Astrocyte (in vitro differentiated cells and primary cell): ENCODE measurements at regions not wholly inside any gene's neighbourhood (a gene's known extent, or its start where the extent isn't known, plus 50 kb on each side); places are given as distances from the start of the nearest gene placed in this dataset.

ENCODE experiments used
- EZH2 ChIP-seq: IDR thresholded peaks from 2 replicates; pipeline ENCODE4 v1.6.1; 2012; ENCODE audit warnings: mild to moderate bottlenecking, low read length, inconsistent platforms; ENCODE audit not compliant: insufficient read depth
- TF ChIP-seq, protein P1 (sequence below): IDR thresholded peaks from 2 replicates; pipeline ENCODE4 v1.5.1; 2011; ENCODE audit warnings: low read depth, mild to moderate bottlenecking, inconsistent platforms, low read length, moderate library complexity; ENCODE audit not compliant: insufficient read depth

DNA sequence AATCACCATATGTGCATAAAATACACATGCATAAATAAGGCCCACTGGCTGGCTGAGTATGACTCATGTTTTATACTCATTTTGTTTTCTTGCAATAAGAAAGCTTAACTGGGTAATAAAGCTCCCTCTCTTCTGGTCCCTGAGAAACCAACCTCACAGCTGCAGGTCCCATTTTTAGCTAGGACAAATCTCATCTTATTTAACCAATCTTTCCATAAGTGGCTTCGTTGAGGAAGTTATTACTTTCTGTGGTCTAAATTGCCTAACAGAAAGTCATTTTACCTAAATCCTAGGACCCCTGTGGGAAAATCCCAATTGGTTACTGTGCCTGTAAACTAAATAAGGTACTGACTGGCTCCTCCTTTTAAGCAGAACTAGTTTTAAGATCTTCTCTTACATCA, 232.8 kb upstream of the FBXO33 start:
- TF ChIP-seq, protein P1, sequence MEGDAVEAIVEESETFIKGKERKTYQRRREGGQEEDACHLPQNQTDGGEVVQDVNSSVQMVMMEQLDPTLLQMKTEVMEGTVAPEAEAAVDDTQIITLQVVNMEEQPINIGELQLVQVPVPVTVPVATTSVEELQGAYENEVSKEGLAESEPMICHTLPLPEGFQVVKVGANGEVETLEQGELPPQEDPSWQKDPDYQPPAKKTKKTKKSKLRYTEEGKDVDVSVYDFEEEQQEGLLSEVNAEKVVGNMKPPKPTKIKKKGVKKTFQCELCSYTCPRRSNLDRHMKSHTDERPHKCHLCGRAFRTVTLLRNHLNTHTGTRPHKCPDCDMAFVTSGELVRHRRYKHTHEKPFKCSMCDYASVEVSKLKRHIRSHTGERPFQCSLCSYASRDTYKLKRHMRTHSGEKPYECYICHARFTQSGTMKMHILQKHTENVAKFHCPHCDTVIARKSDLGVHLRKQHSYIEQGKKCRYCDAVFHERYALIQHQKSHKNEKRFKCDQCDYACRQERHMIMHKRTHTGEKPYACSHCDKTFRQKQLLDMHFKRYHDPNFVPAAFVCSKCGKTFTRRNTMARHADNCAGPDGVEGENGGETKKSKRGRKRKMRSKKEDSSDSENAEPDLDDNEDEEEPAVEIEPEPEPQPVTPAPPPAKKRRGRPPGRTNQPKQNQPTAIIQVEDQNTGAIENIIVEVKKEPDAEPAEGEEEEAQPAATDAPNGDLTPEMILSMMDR: no peak
- TF ChIP-seq EZH2: no peak
